Right kidney (tissue), 1 donor: ENCODE measurements at regions not wholly inside any gene's neighbourhood (a gene's known extent, or its start where the extent isn't known, plus 50 kb on each side); places are given as distances from the start of the nearest gene placed in this dataset.
"Not testable (repeated sequence)": the region's sequence is repeated elsewhere in the genome, so short reads cannot be mapped to it uniquely, and the experiment has no call there.

Experiments
- DNase-seq: peaks from one replicate; pipeline ENCODE4 v3.0.0-alpha.2; 2016

DNA sequence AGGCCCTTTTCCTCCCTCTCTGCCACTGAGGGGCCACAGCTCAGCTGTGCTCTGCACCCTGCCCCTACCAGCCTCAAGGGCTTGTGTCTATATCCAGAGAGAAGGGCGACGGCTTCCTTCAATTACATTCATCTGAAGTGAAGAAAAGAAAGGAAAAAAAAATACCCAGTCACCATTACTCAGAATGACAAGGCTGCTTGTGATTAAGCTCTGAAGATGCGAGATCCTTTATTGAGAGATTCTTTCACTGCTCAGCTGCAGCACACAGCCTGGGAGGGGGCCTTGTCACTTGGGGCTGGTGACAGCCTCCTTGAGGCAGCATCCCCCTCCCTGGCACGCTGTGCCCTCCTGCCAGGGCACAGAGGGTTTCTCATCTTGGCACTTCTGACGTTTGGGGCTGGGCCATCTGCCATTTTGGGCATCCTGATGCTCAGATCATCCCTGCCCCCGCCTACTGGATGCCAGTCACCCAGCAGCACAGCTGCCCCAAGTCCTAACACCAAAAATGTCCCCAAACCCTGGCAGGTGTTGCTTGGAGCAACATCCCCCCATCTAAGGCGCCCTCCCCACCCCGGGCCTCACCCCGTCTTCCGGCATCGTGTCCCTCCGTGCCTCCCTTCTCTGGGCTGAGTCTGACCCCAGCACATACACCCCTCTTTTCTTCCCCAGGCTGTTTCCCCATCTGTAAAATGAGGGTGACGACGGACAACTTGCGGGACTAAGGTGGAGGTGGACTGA, 1394.7 kb downstream of the BRD1 start:
- no peak for DNase-seq

GRCh38 chr22:48431536-48432315, 1395.9 kb downstream of the BRD1 start:
- no peak for DNase-seq

DNA sequence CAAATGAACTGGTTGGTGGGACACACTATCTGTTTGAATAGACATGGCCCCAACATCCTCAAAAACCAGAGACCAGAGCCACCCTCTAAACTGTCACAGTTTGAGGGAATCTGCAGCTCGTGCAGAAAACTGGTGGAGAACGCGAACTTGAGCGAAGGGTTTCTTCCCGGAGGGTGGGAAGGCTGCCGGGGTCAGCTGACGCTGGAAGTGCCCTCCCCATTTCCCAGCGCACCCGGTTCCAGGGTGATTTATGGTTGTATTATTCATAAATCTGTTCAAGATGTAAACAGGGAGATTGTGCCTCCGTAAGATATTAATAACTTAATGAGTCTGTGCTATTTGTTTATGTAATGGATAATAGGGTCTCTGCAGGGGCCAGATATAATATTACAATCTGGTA, 1396.7 kb downstream of the BRD1 start:
- DNase-seq: no peak

- no peak for DNase-seq
Measured at GRCh38 chr22:48429446-48430020, 1398.1 kb downstream of the BRD1 start.

DNA sequence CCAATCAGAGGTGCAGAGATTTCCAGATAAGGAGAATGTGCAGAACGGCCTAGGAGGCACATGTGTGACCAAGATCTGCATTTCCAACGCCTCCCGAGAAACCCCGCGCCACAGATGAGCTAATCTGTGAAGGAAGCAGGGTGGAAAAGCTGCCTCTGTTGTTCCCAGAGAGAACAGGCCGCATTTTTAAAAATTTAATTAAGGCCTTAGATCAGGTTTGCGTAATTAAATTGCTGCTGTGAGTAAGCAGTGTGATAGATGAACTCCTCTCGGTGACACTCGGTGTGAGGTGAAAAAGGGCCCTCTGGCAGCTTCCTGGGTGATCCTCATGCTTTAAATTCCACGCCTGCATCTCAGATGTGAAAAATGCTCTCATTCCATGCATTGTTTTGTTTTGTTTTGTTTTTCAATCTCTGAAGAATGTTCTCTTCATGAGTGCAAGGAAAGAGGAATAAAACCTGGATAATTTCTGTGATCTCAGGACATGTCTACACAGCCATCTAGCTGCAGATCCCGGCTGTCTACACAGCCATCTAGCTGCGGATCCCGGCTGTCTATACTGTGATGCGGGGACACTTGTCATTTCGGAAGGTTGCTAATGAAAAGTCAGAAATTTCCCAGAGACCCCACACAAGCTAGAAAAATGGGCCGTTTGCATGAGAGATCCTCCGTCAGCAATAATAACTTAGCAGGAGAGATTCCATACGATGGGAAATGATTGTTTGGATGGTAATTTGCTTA, 1398.9 kb downstream of the BRD1 start:
- DNase-seq: no peak

GRCh38 chr22:48427731-48428211, 1399.9 kb downstream of the BRD1 start:
- DNase-seq: no peak

GRCh38 chr22:48426466-48427380, 1401.0 kb downstream of the BRD1 start:
- no peak for DNase-seq

DNA sequence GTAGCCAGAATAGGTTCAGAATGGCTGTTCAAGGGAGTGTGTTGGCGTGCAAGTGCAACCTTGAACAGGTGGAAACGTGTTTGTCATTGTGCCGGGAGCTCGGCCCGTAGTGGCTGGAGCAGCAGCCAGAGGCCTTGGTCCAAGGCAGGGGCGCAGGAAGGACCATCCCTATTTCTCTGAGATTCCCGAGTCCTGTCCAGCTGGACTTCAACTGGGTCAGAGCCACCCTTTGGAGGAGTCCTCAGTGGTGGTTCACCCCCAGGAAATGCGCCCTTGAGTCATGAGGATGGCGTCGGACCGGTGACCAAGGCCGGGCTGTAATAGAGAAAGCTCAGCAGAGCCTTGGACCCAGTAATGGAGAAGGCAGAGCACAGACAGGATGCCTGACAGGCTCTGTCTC, 1402.0 kb downstream of the BRD1 start:
- DNase-seq: no peak

- no peak for DNase-seq
Measured at GRCh38 chr22:48425091-48425506, 1402.6 kb downstream of the BRD1 start.

DNA sequence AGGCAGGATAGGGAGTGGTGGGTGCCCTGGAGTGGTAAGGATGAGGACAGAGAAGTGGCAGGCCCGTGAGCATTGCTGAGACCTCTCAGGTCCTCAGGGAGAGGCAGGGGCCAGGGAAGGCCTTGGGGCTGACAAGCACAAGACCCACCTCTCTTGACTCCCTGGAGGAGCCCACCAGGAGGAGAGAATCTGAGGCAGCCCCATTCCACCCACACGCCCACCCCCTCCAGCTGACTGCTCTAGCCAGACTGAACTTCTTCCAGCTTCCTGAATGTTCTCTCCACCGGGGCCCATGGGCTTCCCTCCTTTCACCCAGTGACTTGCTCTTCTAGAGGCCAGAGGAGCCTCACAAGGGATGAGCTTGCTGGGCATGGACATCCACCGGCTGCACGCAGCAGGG, 1403.0 kb downstream of the BRD1 start:
- no peak for DNase-seq

DNA sequence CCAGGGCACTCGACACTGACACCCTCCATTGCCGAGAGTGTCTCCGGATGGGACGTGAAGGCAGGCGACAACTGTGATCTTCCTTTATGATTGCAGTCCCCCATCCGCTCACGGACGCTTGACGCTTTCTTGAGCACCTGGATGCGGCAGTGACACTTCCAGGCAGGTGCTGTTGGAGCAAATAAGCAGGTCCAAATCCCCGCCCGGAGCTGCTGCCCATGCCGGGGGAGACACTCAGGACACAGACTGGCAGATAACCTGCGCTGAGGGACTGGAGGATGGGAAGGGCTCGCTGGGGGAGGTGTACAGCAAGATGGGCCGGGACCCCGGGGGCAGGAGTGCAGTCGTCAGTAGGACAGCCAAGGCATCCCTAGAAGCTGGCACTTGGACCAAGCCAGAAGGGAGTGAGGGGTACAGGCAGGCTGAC, 1403.5 kb downstream of the BRD1 start:
- no peak for DNase-seq

DNA sequence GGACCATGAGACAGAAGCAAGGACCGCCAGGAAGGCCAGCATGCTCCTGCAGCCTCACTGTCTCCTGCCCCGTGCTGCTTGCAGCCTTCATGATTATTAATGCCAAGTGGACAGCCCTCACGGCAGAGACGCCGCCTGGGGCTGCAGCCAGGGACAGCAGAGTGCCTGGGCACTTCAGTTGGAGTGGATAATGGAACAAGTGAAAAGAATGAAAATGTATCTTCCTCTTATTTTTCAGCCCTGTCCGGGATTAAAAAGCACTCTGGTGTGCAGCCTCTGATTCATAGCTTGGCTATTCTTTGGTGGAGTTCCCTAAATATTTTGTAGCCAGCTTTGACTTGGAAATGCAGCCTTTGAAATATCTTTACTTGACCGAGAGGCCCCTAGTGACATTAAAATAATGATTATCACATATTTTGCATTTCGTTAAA, 1404.2 kb downstream of the BRD1 start:
- DNase-seq: no peak

DNA sequence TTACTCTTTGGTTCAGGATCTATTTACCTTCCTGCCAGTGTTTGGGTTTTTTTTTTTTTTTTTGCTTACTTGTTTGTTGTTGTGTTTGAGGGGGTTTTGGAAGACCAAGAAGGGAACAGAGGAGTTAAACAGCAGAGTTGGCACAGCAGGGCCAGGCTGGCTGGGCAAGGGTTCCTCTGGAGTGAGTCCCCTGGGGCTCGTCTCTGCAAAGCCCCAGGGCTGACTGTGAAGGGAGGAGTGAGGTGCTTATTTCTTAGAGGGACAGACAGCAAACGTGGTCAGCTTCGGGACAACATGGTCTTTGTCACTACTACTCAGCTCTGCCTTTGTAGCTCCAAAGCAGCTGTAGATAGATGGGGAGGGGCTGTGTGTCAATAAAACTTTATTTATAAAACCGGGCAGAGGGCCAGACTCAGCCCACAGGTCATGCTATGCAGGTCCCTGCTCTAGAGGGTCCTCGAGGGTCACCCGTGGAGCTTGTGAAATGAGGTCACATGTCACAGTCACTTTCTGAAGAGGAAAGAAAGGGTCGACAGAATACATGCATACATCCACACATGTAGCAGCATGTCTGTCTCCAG, 1404.7 kb downstream of the BRD1 start:
- no peak for DNase-seq

DNA sequence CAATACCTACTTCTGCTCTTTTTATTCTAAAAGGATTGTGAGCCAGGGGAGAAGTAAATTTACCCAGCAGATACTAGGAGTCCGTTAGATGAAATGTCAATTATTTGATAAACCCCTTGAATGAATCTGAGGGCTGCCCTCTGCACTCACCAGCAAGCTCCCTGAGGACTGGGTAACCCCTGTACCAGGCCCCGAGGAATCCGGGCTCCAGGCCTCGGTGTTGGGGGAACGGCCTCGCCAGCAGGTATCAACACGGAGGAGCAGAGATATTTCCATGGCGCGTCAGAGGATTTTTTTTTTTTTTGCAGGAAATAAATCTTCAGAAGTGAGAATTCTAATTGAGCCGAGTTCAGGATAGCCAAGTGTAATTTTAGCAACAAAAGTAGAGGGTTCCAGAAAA, 1408.8 kb downstream of the BRD1 start:
- no peak for DNase-seq

DNA sequence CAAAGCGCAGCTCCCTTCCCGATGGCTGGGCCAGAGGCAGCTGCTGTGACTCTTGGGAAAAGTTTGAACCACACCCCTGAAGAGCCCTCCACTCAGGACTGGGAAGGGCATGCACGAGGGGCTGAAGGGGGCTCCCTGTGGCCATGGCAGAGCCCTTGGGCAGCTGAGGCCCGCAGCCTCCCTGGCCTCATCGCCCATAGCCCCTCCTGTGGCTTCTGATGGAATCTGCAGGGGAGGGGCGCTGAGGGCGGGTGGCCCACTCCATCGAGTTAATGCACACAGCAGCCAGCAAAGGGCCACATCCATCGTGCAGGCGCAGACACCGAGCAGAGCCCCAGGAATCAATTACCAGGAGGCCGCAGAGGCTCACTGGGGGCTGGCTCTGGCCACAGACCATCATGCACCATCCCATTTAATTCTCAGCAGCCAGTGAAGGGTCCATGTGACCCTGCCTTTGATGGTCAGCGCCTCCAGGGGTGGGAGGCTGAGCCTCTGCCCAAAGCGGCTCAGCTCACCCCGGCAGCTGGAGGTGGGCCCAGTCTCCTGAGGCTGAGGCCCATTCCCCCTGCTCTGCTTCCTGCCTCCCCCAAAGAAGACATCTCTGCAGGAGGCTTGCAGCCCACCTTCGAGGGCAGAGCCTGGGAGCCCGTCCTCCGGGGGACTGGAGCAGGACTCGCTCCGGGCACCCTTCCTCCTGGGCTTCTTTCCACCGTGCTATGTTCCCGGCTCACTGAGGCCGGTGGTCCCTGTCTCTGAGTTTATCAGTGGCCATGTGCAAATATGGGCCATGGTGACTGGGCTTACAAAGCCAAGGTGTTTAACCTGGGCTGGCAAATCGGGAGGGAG, 1410.2 kb downstream of the BRD1 start:
- DNase-seq: no peak

GRCh38 chr22:48416396-48417224, 1411.1 kb downstream of the BRD1 start:
- no peak for DNase-seq

DNA sequence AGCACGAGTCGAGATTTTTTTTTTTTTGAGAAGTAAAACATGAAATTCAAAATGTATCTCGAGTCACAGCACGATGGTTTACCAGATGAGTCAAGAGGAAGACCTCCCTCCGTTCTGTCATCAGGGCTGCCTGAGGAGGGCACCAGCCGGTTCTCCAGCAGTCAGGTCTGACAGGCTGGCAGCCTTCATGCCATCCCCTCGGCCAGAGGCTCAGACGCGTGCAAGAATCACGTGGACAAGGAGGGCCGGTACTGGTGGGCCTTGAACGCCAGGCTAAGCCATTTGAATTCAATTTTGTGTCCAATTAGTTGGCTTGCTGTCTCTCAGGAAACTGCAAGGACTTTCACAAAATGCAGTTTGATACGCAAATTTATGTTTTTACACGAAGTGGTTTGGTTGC, 1412.2 kb downstream of the BRD1 start:
- DNase-seq: no peak

- no peak for DNase-seq
Measured at GRCh38 chr22:48414651-48415050, 1413.0 kb downstream of the BRD1 start.

DNA sequence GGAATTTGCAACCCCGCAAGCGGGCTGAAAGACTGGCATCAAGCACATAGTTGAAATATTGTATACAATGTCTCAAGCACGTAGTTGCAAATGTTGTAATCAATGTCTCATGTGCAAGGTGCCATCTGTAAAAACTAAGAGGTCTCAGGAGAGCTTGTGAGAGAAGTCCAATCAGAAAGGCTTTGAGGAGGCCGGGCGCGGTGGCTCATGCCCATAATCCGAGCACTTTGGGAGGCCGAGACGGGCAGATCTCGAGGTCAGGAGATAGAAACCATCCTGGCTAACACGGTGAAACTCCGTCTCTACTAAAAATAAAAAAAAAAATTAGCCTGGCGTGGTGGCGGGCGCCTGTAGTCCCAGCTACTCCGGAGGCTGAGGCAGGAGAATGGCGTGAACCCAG, 1414.7 kb downstream of the BRD1 start:
- DNase-seq: not testable (repeated sequence)
